Esophagus muscularis mucosa (tissue), 4 donors: ENCODE measurements at regions not wholly inside any gene's neighbourhood (a gene's known extent, or its start where the extent isn't known, plus 50 kb on each side); places are given as distances from the start of the nearest gene placed in this dataset.

Experiments
- DNase-seq: peaks from one replicate; pipeline ENCODE4 v3.0.0-alpha.2; 2017; ENCODE audit errors: extremely low spot score
- H3K27ac ChIP-seq, 4 donors: fragments of 200-600 bp; sonication (generic); replicated peaks in 1 of 4; 1 replicate in 3 of 4; 2 replicates in 1 of 4; pipeline ENCODE4 v1.5.1; 2016 to 2019; ENCODE audit warnings: mild to moderate bottlenecking in 1 of 4
- H3K27me3 ChIP-seq, 4 donors: fragments of 200-600 bp; sonication (generic); one replicate each; pipeline versions ENCODE4 v1.5.1 to v1.6.0; 2016 to 2019
- H3K36me3 ChIP-seq, 4 donors: fragments of 200-600 bp; sonication (generic); one replicate each; pipeline ENCODE4 v1.5.1; 2016 to 2019
- H3K4me1 ChIP-seq, 4 donors: fragments of 200-600 bp; sonication (generic); one replicate each; pipeline ENCODE4 v1.5.1; 2016 to 2019
- H3K4me3 ChIP-seq, 4 donors: fragments of 200-600 bp; sonication (generic); 1 replicate in 2 of 4; 2 replicates in 2 of 4; pipeline ENCODE4 v1.5.1; 2016 to 2019; ENCODE audit warnings: mild to moderate bottlenecking in 4 of 4, moderate library complexity in 1 of 4
- H3K9me3 ChIP-seq, 4 donors: fragments of 200-600 bp; sonication (generic); 1 replicate in 3 of 4; 2 replicates in 1 of 4; pipeline ENCODE4 v1.5.1; 2016 to 2019
- EP300 ChIP-seq: sonication (generic); formaldehyde crosslinking; IDR thresholded peaks from one replicate; pipeline ENCODE4 v1.6.1; 2017; ENCODE audit warnings: antibody characterized with exemption
- POLR2A ChIP-seq: fragments of 450-650 bp; IDR thresholded peaks from one replicate; pipeline ENCODE4 v1.6.1; 2017; ENCODE audit warnings: antibody characterized with exemption, moderate library complexity, mild to moderate bottlenecking, low read depth
- POLR2AphosphoS5 ChIP-seq, 2 donors: sonication (generic); formaldehyde crosslinking; IDR thresholded peaks; one replicate each; pipeline ENCODE4 v1.6.1; 2017; ENCODE audit warnings: antibody characterized with exemption in 2 of 2
- WGBS: methylation state at CpG from one replicate; pipeline ENCODE4 v1.1.5; 2018; 5-methylcytosine and 5-hydroxymethylcytosine counted together
- intact Hi-C: fragments of 100-400 bp; cut with DNase I; formaldehyde crosslinking; loops from one replicate; pipeline ENCODE4 v1.15.1; 2023
- TF ChIP-seq, protein P1 (sequence below), 3 experiments: fragments of 200-600 bp in 2 of 3; fragments of 450-650 bp in 1 of 3; sonication (generic) in 2 of 3; IDR thresholded peaks; one replicate each; pipeline ENCODE4 v1.5.1; 2017 to 2019; ENCODE audit warnings: antibody characterized with exemption in 3 of 3, mild to moderate bottlenecking in 2 of 3, moderate library complexity in 1 of 3

DNA sequence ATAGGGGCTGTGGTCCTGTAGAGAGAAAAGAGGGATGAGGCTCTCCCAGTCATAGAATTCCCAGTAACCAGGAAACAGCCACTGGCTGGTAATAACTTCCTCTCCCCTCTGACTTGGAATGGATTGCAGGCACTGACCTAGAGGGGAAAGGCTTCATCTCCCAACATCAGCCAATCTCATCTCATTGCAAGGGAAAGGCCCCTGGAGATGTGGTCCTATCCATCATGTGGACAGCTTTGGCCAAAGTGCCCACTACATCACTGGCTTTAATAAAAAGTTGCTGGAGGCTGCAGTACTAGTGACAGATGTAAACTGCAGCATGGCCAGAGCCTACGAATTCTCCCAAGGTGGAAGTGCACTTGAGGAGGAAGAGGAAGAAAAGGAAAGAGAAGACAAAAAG, 820.5 kb upstream of the CELF4 start:
- no peak for DNase-seq
- no peaks in the 10 kb centered on the region for H3K27me3 ChIP-seq
- H3K36me3 ChIP-seq: no peaks in the 10 kb centered on the region
- no peak for TF ChIP-seq EP300
- H3K4me1 ChIP-seq: no peaks in the 10 kb centered on the region
- H3K9me3 ChIP-seq: no peaks in the 10 kb centered on the region
- intact Hi-C loops: no loop called here
- WGBS: 40% methylated on average over 1 of the region's 1 CpG
- H3K4me3 ChIP-seq: no peak overlapping the region
- no peak overlapping the region for H3K27ac ChIP-seq

DNA sequence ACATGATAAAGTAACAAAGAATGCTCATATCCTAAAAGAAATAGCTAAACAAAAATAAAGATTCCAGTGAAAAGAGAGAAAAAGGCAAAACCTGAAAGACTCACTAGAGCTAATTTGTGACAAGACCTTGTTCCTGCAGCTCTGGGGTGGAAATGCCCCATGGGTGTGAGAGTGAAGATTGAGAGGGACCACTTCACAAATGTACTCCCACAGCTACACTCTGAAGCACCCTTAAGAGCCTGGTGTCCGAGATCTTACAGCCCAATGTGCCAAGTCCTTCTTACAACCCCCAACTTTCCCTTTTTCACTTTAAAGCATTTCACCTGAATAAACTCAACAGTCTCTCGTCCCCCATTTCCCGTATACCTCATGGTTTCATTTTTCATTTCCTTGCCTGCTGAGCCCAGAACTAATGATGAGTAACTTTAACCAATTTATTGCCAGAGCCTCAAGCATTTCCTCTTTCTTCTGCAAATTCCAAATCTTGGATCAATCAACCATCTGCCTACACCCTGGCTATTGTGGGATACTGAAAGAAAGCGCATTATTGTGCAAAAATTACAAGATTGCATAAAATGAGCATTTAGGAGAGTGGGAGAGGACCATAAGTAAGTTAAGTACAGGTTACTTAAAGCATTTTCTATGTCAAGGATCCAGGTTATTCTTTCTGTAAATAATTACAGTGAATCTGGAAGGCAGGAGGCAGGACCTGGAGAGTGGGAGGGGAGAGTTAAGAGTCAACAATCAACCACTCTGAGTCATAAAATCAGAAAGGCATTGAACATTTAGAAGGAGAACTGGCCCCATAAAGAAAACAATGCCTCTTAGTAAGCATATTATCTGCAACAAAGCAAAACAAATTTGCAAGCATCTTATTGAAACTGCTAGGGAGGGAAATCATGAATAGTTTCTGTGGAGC, 804.4 kb upstream of the CELF4 start:
- no peaks in the 10 kb centered on the region for H3K9me3 ChIP-seq
- intact Hi-C loops: no loop called here
- TF ChIP-seq POLR2AphosphoS5 (IDR thresholded peaks at IDR 0.05): no peak
- TF ChIP-seq POLR2A: no peak
- TF ChIP-seq EP300: no peak
- TF ChIP-seq, protein P1, sequence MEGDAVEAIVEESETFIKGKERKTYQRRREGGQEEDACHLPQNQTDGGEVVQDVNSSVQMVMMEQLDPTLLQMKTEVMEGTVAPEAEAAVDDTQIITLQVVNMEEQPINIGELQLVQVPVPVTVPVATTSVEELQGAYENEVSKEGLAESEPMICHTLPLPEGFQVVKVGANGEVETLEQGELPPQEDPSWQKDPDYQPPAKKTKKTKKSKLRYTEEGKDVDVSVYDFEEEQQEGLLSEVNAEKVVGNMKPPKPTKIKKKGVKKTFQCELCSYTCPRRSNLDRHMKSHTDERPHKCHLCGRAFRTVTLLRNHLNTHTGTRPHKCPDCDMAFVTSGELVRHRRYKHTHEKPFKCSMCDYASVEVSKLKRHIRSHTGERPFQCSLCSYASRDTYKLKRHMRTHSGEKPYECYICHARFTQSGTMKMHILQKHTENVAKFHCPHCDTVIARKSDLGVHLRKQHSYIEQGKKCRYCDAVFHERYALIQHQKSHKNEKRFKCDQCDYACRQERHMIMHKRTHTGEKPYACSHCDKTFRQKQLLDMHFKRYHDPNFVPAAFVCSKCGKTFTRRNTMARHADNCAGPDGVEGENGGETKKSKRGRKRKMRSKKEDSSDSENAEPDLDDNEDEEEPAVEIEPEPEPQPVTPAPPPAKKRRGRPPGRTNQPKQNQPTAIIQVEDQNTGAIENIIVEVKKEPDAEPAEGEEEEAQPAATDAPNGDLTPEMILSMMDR (IDR thresholded peaks at IDR 0.05): no peak
- no peaks in the 10 kb centered on the region for H3K4me1 ChIP-seq
- no peak overlapping the region for H3K4me3 ChIP-seq
- no peaks in the 10 kb centered on the region for H3K27me3 ChIP-seq
- no peak for DNase-seq
- WGBS: 59% methylated on average over 4 of the region's 4 CpGs
- no peak overlapping the region for H3K27ac ChIP-seq
- H3K36me3 ChIP-seq: no peaks in the 10 kb centered on the region

DNA sequence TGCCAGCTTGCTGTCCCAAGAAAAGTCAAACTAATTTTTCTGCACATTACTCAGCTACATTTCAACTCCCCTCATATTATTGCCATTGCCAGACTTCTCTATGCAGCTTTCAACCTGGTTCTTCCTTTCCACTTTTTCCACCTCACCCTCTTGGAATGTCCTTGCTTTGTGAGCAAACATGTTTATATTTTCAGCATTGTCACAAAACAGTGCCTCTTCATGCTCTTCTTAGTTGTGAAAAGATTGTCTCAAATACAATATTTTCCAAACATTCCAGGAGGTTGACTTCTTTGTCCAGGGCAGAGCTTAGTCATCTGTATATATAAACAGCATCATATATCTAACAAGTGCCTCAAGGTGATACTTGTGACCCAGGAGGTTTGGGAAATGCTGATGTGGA, 803.3 kb upstream of the CELF4 start:
- Histone ChIP-seq H3K4me1 (no peaks in the 10 kb centered on the region), H3K4me3 (no peak overlapping the region), H3K27ac (no peak overlapping the region), H3K9me3 (no peaks in the 10 kb centered on the region), H3K36me3 (no peaks in the 10 kb centered on the region), H3K27me3 (no peaks in the 10 kb centered on the region)
- DNase-seq: no peak
- TF ChIP-seq EP300 (no peak), POLR2AphosphoS5 (IDR thresholded peaks at IDR 0.05) (no peak), POLR2A (no peak)
- TF ChIP-seq, protein P1 (IDR thresholded peaks at IDR 0.05): no peak
- intact Hi-C loops: no loop called here

DNA sequence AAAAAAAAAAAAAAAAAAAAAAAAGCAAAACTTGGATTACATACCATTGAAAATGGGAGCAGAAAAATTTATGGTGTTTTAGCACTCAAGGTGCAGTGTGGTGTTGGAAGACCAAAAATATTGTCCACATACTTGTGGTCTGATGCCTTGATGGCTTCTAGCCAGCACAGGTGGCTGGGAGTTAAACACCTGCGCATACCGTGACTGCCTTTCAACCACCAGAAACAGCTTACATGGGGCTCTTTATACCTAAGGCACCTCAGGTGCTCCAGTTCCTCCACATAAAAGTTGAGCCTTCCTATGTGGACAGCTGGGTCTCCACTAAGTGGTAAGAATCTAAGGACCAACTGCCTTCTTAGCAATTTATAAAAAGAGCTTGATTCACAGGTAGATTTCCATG, 802.6 kb upstream of the CELF4 start:
- 100% methylated on average over 2 of the region's 2 CpGs for WGBS
- TF ChIP-seq EP300: no peak
- TF ChIP-seq, protein P1 (IDR thresholded peaks at IDR 0.05): no peak
- intact Hi-C loops: no loop called here

DNA sequence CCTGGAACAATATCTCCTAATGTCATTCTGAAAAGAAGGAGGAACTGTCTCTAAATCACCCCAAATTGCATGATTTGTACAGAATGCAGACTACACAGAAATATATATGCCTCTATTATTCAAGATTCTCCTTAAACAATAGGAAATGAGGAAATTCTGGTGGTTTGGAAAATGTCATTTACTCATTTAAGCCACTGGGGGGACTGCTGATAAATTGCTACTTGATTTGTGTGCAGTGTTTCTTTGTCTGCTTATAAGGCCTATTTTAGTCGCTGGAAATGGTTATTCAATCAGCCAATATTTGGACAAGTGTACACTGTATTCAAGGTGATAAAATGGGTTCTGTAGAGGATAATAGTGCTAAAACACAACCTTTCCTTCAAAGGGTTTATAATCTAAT, 801.9 kb upstream of the CELF4 start:
- no peak for DNase-seq
- WGBS: 77% methylated on average over 1 of the region's 1 CpG
- no peak overlapping the region for H3K4me3 ChIP-seq
- intact Hi-C loops: no loop called here
- no peaks in the 10 kb centered on the region for H3K9me3 ChIP-seq
- H3K27ac ChIP-seq: no peak overlapping the region
- TF ChIP-seq POLR2A: no peak
- TF ChIP-seq, protein P1 (IDR thresholded peaks at IDR 0.05): no peak
- H3K4me1 ChIP-seq: no peaks in the 10 kb centered on the region
- H3K36me3 ChIP-seq: no peaks in the 10 kb centered on the region
- no peaks in the 10 kb centered on the region for H3K27me3 ChIP-seq

More for the DNA sequence above, 802.6 kb upstream of the CELF4 start:
- H3K4me1 ChIP-seq: no peaks in the 10 kb centered on the region
- no peaks in the 10 kb centered on the region for H3K36me3 ChIP-seq
- no peak for DNase-seq
- no peak overlapping the region for H3K27ac ChIP-seq
- no peaks in the 10 kb centered on the region for H3K9me3 ChIP-seq
- H3K4me3 ChIP-seq: no peak overlapping the region
- no peaks in the 10 kb centered on the region for H3K27me3 ChIP-seq
